HG02571 (cell line): ENCODE measurements at regions not wholly inside any gene's neighbourhood (a gene's known extent, or its start where the extent isn't known, plus 50 kb on each side); places are given as distances from the start of the nearest gene placed in this dataset.
"Not testable (repeated sequence)": the region's sequence is repeated elsewhere in the genome, so short reads cannot be mapped to it uniquely, and the experiment has no call there.

ENCODE experiments used
- ATAC-seq: cut with Tn5 transposase; IDR thresholded peaks from one replicate; pipeline ENCODE4 v1.9.1; 2021; ENCODE audit warnings: mild to moderate bottlenecking, moderate library complexity; ENCODE audit not compliant: unreplicated experiment

DNA sequence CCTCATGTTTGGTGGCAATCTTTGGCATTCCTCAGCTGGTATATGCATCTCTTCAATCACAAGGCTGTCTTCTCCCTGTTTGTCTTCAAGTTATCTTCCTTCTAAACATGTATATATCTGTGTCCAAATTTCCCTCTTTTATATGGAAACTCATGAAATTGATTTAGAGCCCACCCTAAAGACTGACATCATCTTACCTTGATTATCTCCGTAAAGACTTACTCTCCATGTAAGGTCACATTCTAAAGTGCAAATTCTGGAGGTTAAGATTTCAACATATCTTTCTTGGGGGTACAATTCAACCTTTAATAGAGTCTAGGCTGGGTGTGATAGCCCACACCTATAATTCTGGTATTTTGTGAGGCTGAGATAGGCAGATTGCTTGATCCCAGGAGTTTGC is 215.8 kb upstream of the LRRC4C start:
- no peak for ATAC-seq

DNA sequence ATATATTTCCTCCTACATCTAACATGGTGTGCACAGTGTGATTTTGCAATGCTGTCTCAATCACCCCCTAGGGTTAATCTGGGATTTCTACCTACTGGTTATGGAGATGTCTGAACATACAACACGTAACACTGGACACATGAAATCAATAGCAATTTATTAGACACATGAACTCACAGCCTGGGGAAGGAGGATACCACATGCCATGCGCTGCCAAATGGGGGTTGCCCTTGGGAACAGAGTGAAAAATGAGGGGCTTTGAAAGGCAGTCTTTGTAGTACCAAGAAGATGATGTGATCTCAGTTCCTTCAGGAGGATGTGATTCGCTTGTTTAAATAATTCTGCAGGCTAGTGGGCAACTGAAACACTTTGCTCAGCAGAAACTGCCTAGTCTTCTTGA is 253.6 kb upstream of the LRRC4C start:
- ATAC-seq, result no peak

DNA sequence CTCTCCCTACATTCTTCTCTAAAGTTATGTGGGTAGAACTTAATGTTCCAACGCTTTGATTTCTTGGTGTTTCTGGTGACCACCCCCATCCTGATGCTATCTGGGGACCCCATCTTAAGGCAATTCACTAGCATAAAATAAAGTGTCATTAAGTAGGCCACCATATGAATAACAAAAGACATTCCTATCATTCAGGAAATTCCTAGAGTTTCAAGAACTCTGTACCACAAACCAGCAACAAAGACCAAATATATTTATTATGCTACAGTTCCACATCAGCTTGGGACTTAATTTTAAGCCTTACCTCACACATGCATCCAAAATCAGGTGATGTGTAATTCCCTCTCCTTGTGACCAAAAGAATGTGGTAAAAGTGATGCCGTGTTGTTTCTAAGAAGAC is 254.6 kb upstream of the LRRC4C start:
- ATAC-seq, result no peak

DNA sequence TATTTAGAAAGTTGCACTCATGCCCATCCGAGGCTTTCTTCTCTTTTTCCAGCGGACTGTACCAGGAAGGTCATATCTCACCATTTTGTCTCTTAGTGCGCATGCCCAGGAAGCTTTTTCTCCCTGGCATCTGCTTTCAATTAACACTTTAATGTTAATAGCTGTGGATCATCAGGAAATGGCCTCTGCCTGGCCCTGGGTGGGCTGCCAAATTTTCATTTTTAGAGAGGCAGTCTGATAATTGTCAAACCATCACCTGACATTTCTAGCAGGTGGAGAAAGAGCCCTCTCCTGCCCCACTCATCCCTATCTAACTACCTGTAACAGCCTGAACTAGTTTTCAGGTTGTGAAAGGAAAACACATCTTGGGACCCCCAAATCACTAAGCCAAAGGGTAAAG is 257.4 kb upstream of the LRRC4C start:
- no peak for ATAC-seq

DNA sequence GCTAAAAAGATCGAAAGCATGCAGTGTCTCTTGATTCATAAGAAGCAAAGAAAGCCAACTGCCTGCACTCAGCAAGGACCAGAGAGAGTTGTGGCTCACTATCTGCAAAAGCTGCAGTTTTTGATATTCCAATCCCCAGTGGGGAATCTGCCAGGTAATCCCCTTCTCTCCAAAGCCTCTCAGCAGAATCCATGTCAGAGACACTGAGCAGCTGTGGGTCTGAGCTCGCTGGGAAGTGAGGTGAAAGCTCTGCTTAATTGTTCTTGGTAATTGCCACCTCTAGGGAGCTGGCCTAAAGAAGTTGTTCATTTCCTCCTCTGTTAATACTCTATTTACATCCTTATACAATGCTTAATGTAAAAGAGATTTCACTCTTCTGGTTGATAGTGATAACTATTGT is 261.3 kb upstream of the LRRC4C start:
- ATAC-seq, result no peak

DNA sequence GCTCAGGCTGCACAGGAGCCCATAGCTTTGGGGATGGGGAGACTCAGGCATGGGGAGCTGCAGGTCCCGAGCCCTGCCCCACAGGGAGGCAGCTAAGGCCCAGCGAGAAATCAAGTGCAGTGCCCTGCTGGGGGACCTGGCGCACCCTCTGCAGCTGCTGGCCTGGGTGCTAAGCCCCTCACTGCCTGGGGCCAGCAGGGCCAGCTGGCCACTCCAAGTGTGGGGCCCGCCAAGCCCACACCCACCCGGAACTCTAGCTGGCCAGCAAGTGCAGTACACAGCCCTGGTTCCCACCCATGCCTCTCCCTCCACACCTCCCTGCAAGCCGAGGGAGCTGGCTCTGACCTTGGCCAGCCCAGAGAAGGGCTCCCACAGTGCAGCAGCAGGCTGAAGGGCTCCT is 268.7 kb upstream of the LRRC4C start:
- ATAC-seq, result not testable (repeated sequence)

DNA sequence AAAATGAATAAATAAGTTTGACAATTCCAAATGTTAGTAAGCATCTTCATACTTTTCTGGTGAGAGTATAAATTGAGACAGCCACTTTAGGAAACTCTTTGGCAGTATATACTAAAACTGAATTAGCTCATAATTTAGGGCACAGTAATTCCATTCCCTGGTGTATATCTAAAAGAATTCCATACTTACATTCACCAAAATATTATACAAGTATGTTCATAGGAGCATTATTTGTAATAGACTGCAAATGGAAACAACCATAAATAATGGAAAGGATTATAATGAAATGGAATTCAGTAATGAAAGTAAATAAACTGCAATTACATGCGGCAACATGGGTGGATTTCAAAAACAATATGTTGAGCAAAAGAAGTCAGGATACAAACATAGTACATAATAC is 315.8 kb upstream of the LRRC4C start:
- ATAC-seq, result no peak

DNA sequence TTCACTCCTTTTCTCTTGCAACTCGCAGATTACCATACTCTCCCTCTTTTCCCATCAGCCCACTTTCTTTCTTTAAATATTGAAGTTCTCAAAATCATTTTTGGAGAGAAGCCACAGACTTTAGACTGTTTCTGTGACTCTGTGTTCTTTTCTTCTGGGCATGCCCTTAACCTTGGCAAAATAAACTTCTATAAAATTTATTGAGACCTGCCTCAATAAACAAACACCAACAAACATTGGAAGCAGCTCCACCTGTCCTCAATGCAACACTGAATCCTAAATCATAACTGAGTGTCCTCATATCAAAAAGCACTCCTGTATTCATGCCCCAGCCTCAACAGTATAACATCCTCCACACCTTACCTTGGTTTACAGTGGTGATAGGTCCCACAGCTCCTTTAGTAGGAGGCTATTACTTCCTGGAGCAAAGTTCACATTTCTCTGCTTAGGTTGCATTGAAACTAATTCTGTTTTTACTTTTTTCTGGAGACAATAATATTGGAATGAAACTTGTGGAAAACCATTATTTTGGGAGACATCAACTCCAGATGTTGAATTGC is 320.0 kb upstream of the LRRC4C start:
- no peak for ATAC-seq

DNA sequence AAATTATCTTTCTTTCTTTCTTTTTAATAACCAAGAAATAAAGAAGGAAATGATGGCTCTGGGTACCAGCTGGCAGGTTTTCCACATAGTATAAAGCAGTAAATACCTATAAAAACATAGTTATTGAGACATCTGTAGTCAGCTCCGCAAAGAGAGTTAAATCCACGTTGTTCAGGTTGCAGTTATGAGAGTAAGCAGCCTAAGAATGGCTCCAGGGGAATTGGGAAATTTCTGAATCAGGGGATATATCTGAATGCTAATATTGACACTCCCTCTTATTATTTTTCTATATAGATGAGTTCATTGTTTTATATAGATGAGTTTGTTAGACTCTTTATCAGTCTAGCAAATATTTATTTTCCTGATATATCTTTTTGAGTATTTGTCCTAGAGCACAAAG is 322.0 kb upstream of the LRRC4C start:
- ATAC-seq, result no peak

DNA sequence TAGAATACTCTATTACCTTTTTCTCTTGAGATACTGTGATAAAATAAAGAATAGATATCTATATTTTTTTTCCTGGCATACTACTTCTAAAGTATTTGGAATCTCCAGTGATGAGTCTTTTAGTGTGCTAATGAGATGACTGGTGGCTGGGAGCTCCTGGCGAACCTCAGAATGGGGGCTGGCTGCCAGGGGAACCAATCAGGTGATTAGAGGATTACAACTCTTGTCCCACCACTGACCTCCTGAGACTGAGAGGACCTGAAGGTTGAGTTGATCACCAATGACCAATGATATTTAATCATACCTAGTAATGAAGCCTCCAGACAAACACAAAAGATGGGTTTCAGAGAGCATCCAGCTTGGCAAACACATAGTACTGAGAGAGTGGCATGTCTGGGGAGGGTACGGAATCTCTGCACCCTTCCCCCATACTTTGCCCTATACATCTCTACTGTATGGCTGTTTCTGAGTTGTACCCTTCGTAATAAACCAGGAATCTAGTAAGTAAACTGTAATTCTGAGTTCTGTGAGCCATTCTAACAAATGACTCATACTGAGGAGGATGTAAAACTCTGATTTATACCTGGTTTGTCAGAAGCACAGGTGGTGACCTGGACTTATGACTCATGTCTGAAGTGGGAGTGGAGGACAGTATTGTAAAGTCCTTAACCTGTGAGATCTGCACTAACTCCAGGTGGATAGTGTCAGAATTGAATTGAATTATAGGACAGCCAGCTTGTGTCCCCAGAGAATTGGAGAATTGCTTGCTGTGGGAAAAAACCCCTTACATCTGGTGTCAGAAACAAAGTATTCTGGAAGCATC is 325.3 kb upstream of the LRRC4C start:
- no peak for ATAC-seq

DNA sequence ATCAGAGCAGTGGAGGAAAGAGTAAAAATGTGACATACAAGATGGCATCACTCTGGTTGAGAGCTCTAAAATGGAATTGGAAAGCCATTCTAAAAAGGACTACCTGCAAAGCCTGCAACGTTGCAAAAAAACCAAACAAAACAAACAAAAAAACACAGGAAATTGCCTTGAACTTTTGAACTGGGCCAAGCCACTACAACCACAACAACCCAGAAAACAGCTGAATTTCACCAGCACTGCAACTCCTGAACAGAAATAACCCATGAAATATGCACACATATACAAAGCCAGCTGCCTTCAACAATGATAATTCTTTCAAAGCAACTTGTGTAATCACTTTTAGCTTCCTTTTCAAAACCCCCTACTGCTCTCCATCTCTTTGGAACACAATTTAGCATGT is 326.6 kb upstream of the LRRC4C start:
- no peak for ATAC-seq

DNA sequence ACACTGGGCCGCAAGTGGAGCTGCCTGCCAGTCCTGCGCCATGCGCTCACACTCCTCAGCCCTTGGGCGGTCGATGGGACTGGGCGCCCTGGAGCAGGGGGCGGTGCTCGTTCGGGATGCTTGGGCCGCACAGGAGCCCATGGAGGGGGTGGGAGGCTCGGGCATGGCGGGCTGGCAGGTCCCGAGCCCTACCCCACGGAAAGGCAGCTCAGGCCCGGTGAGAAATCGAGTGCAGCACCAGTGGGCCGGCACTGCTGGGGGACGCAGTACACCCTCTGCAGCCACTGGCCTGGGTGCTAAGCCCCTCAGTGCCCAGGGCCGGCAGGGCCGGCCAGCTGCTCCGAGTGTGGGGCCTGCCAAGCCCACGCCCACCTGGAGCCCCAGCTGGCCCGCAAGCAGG is 328.7 kb upstream of the LRRC4C start:
- no peak for ATAC-seq

DNA sequence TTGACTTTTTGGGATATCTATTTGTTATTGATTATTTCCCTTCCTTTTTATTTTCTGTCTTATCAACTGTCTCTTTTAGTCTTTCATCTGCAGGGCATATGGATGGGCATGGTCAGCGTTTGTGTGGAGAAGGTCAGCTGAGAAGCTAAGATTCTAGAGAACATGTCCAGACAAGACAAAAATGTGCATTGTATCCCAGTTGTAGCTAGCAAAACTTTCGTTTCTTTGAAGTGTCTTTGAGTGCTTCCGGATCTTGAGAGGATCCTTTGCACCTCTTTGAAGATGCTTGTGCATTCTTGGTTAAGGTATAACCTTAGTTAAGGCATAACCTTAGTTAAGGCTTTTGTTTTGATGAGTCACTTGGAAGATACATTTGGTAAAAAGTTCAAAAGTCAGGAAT is 329.9 kb upstream of the LRRC4C start:
- no peak for ATAC-seq

DNA sequence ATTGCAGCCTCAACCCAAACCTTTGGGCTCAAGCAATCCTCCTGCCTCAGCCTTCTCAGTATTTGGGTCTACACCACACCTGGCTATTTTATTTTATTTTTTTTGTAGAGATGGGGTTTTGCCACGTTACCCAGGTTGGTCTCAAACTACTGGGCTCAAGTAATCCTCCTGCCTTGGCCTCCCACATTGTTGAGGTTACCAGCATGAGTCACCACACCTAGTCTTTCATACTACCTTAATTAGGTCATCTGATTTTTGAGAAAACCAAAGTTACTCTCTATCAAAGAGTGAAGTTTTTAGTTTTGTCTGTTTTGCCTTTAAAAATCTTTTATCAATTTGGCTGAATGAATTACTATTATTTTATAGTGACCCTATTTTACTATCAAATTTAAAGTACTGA is 335.6 kb upstream of the LRRC4C start:
- ATAC-seq, result no peak

DNA sequence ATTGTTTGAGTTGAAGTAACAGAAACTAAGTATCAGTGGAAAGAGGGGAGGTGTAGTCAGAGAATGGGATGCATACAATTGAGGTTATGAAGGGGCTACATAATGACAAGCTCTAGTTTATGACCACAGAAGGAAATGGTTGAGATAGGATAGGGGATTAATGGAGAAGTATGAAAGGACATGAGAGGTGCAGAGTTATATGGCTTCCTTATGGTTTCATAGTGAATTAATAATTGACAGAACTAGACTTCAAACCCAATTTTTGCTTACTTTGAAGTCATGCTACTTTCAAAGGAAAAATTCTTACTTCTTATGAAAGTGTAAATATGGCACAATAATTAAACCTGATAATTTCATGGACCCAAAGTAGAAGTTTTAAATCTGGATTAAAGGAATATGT is 340.3 kb upstream of the LRRC4C start:
- no peak for ATAC-seq

DNA sequence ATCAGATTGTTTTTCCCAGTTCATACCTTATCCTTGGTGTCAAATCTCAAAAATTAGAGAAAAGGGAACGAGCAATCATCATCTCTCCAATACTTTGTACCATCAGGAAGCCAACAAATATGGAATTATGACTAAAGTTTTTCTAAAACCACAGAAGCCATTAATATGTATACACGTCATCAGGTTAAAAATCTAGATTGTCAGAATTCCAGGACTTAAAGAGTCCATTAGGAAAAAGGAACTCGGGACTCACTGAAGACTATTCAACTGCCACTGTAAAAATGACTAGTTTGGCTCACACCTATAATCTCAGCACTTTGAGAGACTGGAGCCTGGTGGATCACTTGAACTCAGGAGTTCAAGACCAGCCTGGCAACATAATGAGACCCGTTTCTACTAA is 344.4 kb upstream of the LRRC4C start:
- ATAC-seq, result no peak

DNA sequence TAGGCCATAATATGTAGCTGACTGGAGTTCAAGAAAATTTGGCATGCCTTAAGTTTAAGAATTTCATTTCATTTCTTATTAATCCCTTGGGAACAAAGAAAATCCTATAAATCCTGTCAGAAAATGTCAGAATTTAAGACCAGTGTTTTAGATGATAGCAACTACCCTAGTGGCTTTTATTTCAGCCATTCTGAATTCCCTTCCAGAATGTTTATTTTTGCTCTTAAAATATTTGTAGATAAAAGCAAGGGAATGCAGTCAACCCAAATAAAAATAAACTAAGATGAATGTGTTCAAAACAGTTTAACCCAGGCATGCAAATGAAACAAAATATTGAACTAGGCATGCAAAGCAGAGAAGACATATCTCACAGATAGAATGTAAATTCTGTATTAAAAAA is 356.9 kb upstream of the LRRC4C start:
- ATAC-seq, result no peak

DNA sequence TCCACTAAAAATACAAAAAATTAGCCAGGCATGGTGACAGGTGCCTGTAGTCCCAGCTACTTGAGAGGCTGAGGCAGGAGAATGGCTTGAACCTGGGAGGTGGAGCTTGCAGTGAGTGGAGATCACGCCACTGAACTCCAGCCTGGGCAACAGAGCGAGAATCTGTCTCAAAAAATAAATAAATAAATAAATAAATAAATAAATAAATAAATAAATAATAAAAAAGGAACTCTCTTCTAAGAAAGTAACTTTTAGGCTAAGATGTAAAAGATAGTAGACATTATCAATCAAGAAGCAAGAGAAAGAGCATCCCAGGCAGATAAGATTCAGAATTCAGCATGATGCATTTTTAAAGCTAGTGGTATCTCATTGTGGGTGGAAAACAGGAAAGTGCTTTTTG is 364.8 kb upstream of the LRRC4C start:
- not testable (repeated sequence) for ATAC-seq

DNA sequence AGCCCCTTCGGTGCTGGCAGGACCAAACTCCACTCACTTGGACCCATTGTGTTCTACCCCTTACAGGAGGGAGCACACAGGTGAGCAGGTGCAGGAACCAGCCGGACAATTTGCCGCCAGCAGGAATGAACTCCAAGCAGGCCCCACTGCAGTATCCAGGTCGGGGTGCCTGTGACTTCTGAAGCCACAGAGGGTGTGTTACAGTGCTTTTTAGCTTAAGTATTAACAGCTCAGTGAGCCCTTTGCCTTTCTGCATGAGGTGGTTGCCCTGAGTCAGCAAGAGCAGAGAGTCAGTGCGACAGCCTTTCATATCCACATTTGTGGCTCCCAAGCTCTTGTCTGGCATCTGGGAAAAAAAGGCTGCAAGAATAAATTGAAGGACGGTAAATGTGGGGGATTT is 366.6 kb upstream of the LRRC4C start:
- ATAC-seq, result no peak

DNA sequence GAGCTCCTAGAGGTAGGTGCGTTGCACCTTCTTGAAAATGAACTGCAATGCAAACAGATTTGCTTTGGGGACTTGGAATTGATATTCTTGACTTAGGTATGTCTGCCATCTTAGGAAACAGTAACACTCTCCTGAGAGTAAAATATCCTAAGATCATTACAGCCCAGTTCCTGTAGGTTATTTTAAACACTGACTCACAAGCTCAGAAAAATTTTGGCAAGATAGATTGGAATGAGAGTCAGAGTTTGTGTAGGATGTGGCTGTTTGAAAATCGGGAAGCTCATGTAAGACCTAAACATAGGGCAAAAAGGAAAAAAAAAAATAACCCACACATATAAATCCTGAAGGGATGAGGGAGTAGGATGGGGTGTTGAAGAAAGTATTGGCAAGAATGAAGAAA is 377.0 kb upstream of the LRRC4C start:
- ATAC-seq, result no peak

DNA sequence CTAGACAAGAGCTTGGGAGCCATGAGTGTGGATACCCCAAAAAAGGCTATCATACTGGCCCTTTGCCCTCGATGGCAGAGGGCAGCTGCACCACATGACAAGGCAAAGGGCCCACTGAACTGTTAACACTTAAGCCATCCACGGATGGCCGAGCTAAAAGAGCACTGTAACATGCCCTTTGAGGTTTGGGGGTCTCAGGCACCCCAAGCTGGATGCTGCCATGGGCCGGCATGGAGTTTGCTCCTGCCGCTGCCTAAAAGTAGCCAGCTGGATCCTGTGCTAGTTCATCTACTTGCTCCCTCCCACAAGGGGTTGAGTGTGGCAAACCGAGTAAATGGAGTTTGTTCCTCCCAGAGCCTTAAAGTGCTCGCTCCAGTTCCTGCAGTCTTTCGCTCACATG is 383.2 kb upstream of the LRRC4C start:
- no peak for ATAC-seq

DNA sequence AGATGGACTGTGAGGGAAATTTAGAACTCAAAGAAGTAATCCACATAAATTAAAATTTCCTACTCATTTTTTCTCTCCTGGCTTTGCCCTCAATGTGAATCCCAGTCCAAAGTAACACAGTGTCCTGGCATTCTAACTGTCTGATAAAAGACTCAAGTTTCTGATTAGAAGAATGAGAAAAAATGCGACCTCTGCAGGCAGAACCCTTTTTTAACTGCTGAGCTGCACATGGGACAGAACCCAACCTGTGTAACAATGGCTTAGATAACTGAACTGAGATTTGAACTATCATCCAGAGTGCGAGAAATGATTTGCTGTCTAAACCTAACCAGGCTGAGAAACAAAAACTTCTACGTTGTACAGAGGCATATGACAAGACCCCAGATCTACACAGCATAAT is 385.6 kb upstream of the LRRC4C start:
- ATAC-seq, result no peak

DNA sequence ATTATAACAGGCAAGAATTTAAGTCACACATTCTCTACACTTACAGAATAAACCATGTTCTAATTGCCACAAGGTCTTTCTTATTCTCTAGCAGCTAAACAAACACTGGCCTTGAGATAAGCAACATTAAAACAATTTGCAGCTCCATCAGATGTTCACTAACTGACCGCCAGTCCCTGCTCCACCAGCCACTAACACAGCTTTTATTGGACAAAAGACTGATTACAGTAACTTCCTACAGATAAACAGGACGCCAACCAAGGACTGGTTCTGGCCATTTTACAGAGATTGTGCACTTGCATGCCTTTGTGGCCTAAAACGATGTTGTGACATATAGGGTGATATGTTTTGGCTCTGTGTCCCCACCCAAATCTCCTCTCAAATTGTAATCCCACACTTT is 388.9 kb upstream of the LRRC4C start:
- no peak for ATAC-seq
